ENCODE measurements at regions not wholly inside any gene's neighbourhood (a gene's known extent, or its start where the extent isn't known, plus 50 kb on each side); places are given as distances from the start of the nearest gene placed in this dataset.

DNA sequence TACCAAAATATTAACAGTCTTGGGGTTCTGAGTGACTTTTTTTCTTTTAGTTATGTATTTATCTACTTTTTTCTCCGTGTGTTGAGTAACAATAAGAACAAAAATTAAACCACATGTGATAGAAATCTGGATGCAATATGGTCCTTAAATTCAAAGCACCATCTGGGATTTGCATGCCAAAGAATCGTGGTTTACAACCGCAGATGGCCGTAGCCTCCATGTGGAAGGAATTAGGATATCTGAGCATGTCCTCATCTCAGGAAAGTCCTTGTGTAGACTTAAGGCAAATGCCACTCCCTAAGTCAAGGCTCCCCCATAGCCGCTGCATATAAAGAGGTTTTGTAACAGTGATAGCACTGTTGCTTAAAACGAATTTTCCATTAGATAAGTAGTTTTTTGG lies 304.0 kb downstream of the ZEB1 start:
- TF ChIP-seq POLR2AphosphoS5 (IDR thresholded peaks at IDR 0.05; ENCODE audit: low read depth, low read length): no peak
- TF ChIP-seq TAF1 (IDR thresholded peaks at IDR 0.05; ENCODE audit: borderline replicate concordance, insufficient read depth, low read length): no peak
- TF ChIP-seq, protein P1, sequence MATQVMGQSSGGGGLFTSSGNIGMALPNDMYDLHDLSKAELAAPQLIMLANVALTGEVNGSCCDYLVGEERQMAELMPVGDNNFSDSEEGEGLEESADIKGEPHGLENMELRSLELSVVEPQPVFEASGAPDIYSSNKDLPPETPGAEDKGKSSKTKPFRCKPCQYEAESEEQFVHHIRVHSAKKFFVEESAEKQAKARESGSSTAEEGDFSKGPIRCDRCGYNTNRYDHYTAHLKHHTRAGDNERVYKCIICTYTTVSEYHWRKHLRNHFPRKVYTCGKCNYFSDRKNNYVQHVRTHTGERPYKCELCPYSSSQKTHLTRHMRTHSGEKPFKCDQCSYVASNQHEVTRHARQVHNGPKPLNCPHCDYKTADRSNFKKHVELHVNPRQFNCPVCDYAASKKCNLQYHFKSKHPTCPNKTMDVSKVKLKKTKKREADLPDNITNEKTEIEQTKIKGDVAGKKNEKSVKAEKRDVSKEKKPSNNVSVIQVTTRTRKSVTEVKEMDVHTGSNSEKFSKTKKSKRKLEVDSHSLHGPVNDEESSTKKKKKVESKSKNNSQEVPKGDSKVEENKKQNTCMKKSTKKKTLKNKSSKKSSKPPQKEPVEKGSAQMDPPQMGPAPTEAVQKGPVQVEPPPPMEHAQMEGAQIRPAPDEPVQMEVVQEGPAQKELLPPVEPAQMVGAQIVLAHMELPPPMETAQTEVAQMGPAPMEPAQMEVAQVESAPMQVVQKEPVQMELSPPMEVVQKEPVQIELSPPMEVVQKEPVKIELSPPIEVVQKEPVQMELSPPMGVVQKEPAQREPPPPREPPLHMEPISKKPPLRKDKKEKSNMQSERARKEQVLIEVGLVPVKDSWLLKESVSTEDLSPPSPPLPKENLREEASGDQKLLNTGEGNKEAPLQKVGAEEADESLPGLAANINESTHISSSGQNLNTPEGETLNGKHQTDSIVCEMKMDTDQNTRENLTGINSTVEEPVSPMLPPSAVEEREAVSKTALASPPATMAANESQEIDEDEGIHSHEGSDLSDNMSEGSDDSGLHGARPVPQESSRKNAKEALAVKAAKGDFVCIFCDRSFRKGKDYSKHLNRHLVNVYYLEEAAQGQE (IDR thresholded peaks at IDR 0.05; ENCODE audit: insufficient read depth in 1 of 2, low read depth in 2 of 2, low read length in 2 of 2): no peak
- TF ChIP-seq SIN3A (IDR thresholded peaks at IDR 0.05; ENCODE audit: borderline replicate concordance, insufficient read depth, low read length): no peak
- TF ChIP-seq FOXP2 (optimal IDR thresholded peaks at IDR 0.05; ENCODE audit: borderline replicate concordance, extremely low read depth, extremely low read length, insufficient read depth): no peak

All from PFSK-1 (cell line).